ENCODE measurements at regions not wholly inside any gene's neighbourhood (a gene's known extent, or its start where the extent isn't known, plus 50 kb on each side); places are given as distances from the start of the nearest gene placed in this dataset.

DNA sequence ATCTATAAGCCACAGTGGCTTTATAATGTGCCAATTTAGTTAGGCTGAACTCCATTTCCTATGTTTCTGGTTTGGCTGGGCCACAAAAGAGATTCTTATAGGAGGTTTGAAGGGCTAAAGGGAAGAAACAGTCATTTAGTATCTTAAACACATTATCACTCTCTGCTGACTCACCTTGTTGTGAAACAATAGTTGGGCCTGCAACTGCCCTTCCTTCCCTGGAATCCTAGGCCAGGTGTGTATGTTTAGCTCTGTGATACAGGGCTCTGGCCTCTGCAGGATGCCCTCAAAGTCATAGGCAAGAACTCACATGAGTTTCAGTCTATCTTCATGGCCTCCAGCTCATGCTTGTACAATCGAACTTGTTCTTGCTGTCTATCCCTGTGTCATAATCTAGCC is 400.0 kb upstream of the CELF4 start:
- WGBS (ENCODE audit: insufficient coverage) = 55% methylated on average over 1 of the region's 1 CpG
- DNase-seq (no peak), ATAC-seq (no peak)
- intact Hi-C loops (cut with micrococcal nuclease) = no loop called here
- Histone ChIP-seq H3K27ac (ENCODE audit: low read length) (no peak overlapping the region), H3K9me3 (ENCODE audit: control insufficient read depth, insufficient read depth, low read length) (no peaks in the 10 kb centered on the region), H3K36me3 (ENCODE audit: control insufficient read depth, insufficient read depth, low read length) (no peaks in the 10 kb centered on the region), H3K27me3 (ENCODE audit: control insufficient read depth, insufficient read depth, low read length) (no peaks in the 10 kb centered on the region), H3K4me3 (ENCODE audit: low read length) (no peak overlapping the region), H3K4me1 (ENCODE audit: control insufficient read depth, insufficient read depth, low read length) (no peaks in the 10 kb centered on the region)
- Mint-ChIP-seq H3K36me3 (no peaks in the 10 kb centered on the region), H3K4me3 (no peak overlapping the region), H3K27ac (no peak overlapping the region), H3K4me1 (no peaks in the 10 kb centered on the region), H3K27me3 (ENCODE audit: low read depth in 2 of 2) (no peaks in the 10 kb centered on the region), H3K9me3 (peaks cover 10 to 20% of the 10 kb centered on the region in 2 donors)
- TF ChIP-seq, protein P1, sequence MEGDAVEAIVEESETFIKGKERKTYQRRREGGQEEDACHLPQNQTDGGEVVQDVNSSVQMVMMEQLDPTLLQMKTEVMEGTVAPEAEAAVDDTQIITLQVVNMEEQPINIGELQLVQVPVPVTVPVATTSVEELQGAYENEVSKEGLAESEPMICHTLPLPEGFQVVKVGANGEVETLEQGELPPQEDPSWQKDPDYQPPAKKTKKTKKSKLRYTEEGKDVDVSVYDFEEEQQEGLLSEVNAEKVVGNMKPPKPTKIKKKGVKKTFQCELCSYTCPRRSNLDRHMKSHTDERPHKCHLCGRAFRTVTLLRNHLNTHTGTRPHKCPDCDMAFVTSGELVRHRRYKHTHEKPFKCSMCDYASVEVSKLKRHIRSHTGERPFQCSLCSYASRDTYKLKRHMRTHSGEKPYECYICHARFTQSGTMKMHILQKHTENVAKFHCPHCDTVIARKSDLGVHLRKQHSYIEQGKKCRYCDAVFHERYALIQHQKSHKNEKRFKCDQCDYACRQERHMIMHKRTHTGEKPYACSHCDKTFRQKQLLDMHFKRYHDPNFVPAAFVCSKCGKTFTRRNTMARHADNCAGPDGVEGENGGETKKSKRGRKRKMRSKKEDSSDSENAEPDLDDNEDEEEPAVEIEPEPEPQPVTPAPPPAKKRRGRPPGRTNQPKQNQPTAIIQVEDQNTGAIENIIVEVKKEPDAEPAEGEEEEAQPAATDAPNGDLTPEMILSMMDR (IDR thresholded peaks at IDR 0.05) = no peak

DNA sequence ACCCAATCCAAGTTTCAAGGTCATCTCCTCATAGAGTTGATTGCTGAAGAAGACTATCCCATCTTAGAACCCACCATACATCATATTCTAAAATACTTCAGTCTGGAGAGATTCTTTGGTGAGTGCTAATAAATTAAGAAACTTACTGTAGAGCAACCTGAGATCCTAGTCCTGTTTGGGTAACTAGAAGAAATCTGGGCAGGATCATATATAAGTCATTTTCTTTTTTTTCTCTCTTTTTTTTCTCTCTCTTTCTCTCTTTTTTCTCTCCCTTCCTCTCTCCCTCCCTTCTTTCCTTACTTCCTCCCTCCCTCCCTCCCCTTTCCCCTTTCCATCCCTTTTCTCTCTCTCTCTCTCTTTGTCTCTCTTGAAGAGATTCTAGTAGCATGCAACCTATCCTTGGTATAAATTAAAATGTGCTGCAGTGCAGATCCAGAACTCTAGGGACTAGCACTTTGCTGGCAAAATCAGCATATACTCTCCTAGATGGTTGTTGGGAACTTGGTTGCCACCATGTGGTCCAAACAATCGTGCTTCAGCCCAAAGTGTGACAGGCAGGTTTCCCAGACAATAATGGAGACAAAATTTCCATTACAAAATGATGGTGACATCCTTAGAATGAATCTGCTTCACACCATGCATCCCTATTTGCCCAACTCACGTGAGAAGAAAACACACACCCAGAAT is 399.4 kb upstream of the CELF4 start:
- Histone ChIP-seq H3K36me3 (ENCODE audit: control insufficient read depth, insufficient read depth, low read length) (no peaks in the 10 kb centered on the region), H3K27ac (ENCODE audit: low read length) (no peak overlapping the region), H3K4me1 (ENCODE audit: control insufficient read depth, insufficient read depth, low read length) (no peaks in the 10 kb centered on the region), H3K9me3 (ENCODE audit: control insufficient read depth, insufficient read depth, low read length) (no peaks in the 10 kb centered on the region), H3K4me3 (ENCODE audit: low read length) (no peak overlapping the region), H3K27me3 (ENCODE audit: control insufficient read depth, insufficient read depth, low read length) (no peaks in the 10 kb centered on the region)
- DNase-seq (no peak), ATAC-seq (no peak)
- TF ChIP-seq, protein P1 (IDR thresholded peaks at IDR 0.05) = no peak
- Mint-ChIP-seq H3K36me3 (no peaks in the 10 kb centered on the region), H3K27ac (no peak overlapping the region), H3K4me1 (no peaks in the 10 kb centered on the region), H3K4me3 (no peak overlapping the region), H3K9me3 (peaks cover 14 to 21% of the 10 kb centered on the region in 2 donors), H3K27me3 (ENCODE audit: low read depth in 2 of 2) (no peaks in the 10 kb centered on the region)
- WGBS (ENCODE audit: insufficient coverage) = 70% methylated on average over 2 of the region's 2 CpGs
- intact Hi-C loops (cut with micrococcal nuclease) = no loop called here

DNA sequence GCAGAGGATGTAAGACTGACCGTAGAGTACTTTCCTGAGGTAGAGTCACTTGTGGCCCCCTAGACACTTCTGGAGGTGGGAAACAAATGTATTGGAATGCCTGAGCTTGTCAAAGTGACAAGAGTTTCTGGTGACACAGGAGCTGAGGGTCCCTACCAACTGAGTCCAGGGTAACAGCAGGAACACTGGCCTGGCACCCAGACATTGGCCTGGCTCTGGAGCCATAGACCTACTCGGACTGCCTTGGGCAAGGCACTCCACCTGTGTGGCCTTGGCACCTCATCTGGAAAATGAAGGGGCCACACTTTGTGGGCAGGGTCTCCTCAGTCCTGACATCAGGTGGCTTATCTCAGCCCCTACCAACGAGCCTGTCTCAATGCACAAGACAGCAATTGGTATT is 398.2 kb upstream of the CELF4 start:
- ATAC-seq (no peak), DNase-seq (no peak)
- Histone ChIP-seq H3K4me3 (ENCODE audit: low read length) (no peak overlapping the region), H3K36me3 (ENCODE audit: control insufficient read depth, insufficient read depth, low read length) (no peaks in the 10 kb centered on the region), H3K4me1 (ENCODE audit: control insufficient read depth, insufficient read depth, low read length) (no peaks in the 10 kb centered on the region), H3K9me3 (ENCODE audit: control insufficient read depth, insufficient read depth, low read length) (no peaks in the 10 kb centered on the region), H3K27me3 (ENCODE audit: control insufficient read depth, insufficient read depth, low read length) (no peaks in the 10 kb centered on the region), H3K27ac (ENCODE audit: low read length) (no peak overlapping the region)
- WGBS (ENCODE audit: insufficient coverage) = 80% methylated on average over 3 of the region's 3 CpGs
- TF ChIP-seq, protein P1 (IDR thresholded peaks at IDR 0.05) = no peak
- intact Hi-C loops (cut with micrococcal nuclease) = no loop called here
- no peak overlapping the region for H3K4me3 Mint-ChIP-seq
- H3K4me1 Mint-ChIP-seq = no peaks in the 10 kb centered on the region
- H3K36me3 Mint-ChIP-seq = no peaks in the 10 kb centered on the region
- H3K27me3 Mint-ChIP-seq (ENCODE audit: low read depth in 2 of 2) = no peaks in the 10 kb centered on the region
- H3K9me3 Mint-ChIP-seq = peaks cover 20 to 27% of the 10 kb centered on the region in 2 donors
- no peak overlapping the region for H3K27ac Mint-ChIP-seq
